ENCODE measurements at regions not wholly inside any gene's neighbourhood (a gene's known extent, or its start where the extent isn't known, plus 50 kb on each side); places are given as distances from the start of the nearest gene placed in this dataset.

GRCh38 chr7:67429735-67430134, 433.1 kb downstream of the TYW1 start:
- no peak for TF ChIP-seq EZH2 (IDR thresholded peaks at IDR 0.05; ENCODE audit: insufficient read depth, low read length)
- TF ChIP-seq CTCF (IDR thresholded peaks at IDR 0.05; ENCODE audit: insufficient read depth, low read depth, low read length) = no peak
- Histone ChIP-seq H3K9ac (ENCODE audit: low read length) (no peak overlapping the region), H4K20me1 (ENCODE audit: insufficient read depth, low read length) (no peaks in the 10 kb centered on the region), H3K36me3 (ENCODE audit: insufficient read depth, low read length) (no peaks in the 10 kb centered on the region), H3K4me1 (ENCODE audit: insufficient read depth, low read length) (no peaks in the 10 kb centered on the region), H3K79me2 (ENCODE audit: insufficient read depth, low read length) (no peaks in the 10 kb centered on the region), H3K27ac (ENCODE audit: low read depth, low read length) (no peak overlapping the region), H3K4me2 (ENCODE audit: low read length) (no peak overlapping the region), H2AFZ (ENCODE audit: low read depth, low read length) (no peak overlapping the region), H3K9me3 (ENCODE audit: insufficient read depth, low read depth, low read length) (no peaks in the 10 kb centered on the region), H3K4me3 (ENCODE audit: insufficient read depth, low read depth, low read length) (no peak overlapping the region), H3K27me3 (ENCODE audit: insufficient read depth, low read length) (no peaks in the 10 kb centered on the region)
- H3K36me3 Mint-ChIP-seq (ENCODE audit: low read depth, unreplicated experiment) = no peaks in the 10 kb centered on the region
- H3K27ac Mint-ChIP-seq (ENCODE audit: unreplicated experiment) = no peak overlapping the region
- H3K9me3 Mint-ChIP-seq (ENCODE audit: unreplicated experiment) = peaks cover 14% of the 10 kb centered on the region
- H3K4me3 Mint-ChIP-seq (ENCODE audit: unreplicated experiment) = no peak overlapping the region
- no peak for DNase-seq (ENCODE audit: low read depth)
- no peaks in the 10 kb centered on the region for H3K27me3 Mint-ChIP-seq (ENCODE audit: low read depth, unreplicated experiment)
- H3K4me1 Mint-ChIP-seq (ENCODE audit: low read depth, unreplicated experiment) = no peaks in the 10 kb centered on the region
- FAIRE-seq = no peak

GRCh38 chr7:67432536-67433234, 436.1 kb downstream of the TYW1 start:
- no peak overlapping the region for H3K4me3 Mint-ChIP-seq (ENCODE audit: unreplicated experiment)
- FAIRE-seq (no peak), DNase-seq (ENCODE audit: low read depth) (no peak)
- no peaks in the 10 kb centered on the region for H3K79me2 ChIP-seq (ENCODE audit: insufficient read depth, low read length)
- no peak overlapping the region for H3K27ac ChIP-seq (ENCODE audit: low read depth, low read length)
- no peak overlapping the region for H3K9ac ChIP-seq (ENCODE audit: low read length)
- H3K27me3 Mint-ChIP-seq (ENCODE audit: low read depth, unreplicated experiment) = no peaks in the 10 kb centered on the region
- no peaks in the 10 kb centered on the region for H3K4me1 ChIP-seq (ENCODE audit: insufficient read depth, low read length)
- H3K4me1 Mint-ChIP-seq (ENCODE audit: low read depth, unreplicated experiment) = no peaks in the 10 kb centered on the region
- no peaks in the 10 kb centered on the region for H3K36me3 Mint-ChIP-seq (ENCODE audit: low read depth, unreplicated experiment)
- no peak overlapping the region for H3K4me3 ChIP-seq (ENCODE audit: insufficient read depth, low read depth, low read length)
- no peak overlapping the region for H2AFZ ChIP-seq (ENCODE audit: low read depth, low read length)
- H3K9me3 Mint-ChIP-seq (ENCODE audit: unreplicated experiment) = peaks cover 12% of the 10 kb centered on the region
- no peaks in the 10 kb centered on the region for H3K9me3 ChIP-seq (ENCODE audit: insufficient read depth, low read depth, low read length)
- TF ChIP-seq CTCF (IDR thresholded peaks at IDR 0.05; ENCODE audit: insufficient read depth, low read depth, low read length) (no peak), EZH2 (IDR thresholded peaks at IDR 0.05; ENCODE audit: insufficient read depth, low read length) (no peak)
- no peak overlapping the region for H3K27ac Mint-ChIP-seq (ENCODE audit: unreplicated experiment)
- H3K27me3 ChIP-seq (ENCODE audit: insufficient read depth, low read length) = no peaks in the 10 kb centered on the region
- H3K36me3 ChIP-seq (ENCODE audit: insufficient read depth, low read length) = no peaks in the 10 kb centered on the region
- no peak overlapping the region for H3K4me2 ChIP-seq (ENCODE audit: low read length)
- no peaks in the 10 kb centered on the region for H4K20me1 ChIP-seq (ENCODE audit: insufficient read depth, low read length)

GRCh38 chr7:67435894-67436535, 439.4 kb downstream of the TYW1 start:
- Histone ChIP-seq H3K4me1 (ENCODE audit: insufficient read depth, low read length) (no peaks in the 10 kb centered on the region), H3K36me3 (ENCODE audit: insufficient read depth, low read length) (no peaks in the 10 kb centered on the region), H4K20me1 (ENCODE audit: insufficient read depth, low read length) (no peaks in the 10 kb centered on the region), H3K79me2 (ENCODE audit: insufficient read depth, low read length) (no peaks in the 10 kb centered on the region), H3K27ac (ENCODE audit: low read depth, low read length) (no peak overlapping the region), H3K27me3 (ENCODE audit: insufficient read depth, low read length) (no peaks in the 10 kb centered on the region), H3K9ac (ENCODE audit: low read length) (no peak overlapping the region), H3K4me2 (ENCODE audit: low read length) (no peak overlapping the region), H3K9me3 (ENCODE audit: insufficient read depth, low read depth, low read length) (no peaks in the 10 kb centered on the region), H2AFZ (ENCODE audit: low read depth, low read length) (no peak overlapping the region), H3K4me3 (ENCODE audit: insufficient read depth, low read depth, low read length) (no peak overlapping the region)
- Mint-ChIP-seq H3K27ac (ENCODE audit: unreplicated experiment) (no peak overlapping the region), H3K4me3 (ENCODE audit: unreplicated experiment) (no peak overlapping the region), H3K27me3 (ENCODE audit: low read depth, unreplicated experiment) (no peaks in the 10 kb centered on the region), H3K36me3 (ENCODE audit: low read depth, unreplicated experiment) (no peaks in the 10 kb centered on the region), H3K4me1 (ENCODE audit: low read depth, unreplicated experiment) (no peaks in the 10 kb centered on the region), H3K9me3 (ENCODE audit: unreplicated experiment) (peaks cover 15% of the 10 kb centered on the region)
- TF ChIP-seq EZH2 (IDR thresholded peaks at IDR 0.05; ENCODE audit: insufficient read depth, low read length) (no peak), CTCF (IDR thresholded peaks at IDR 0.05; ENCODE audit: insufficient read depth, low read depth, low read length) (no peak)
- DNase-seq (ENCODE audit: low read depth) (no peak), FAIRE-seq (no peak)

Data from astrocyte (in vitro differentiated cells and primary cell).